Esophagus muscularis mucosa (tissue), 4 donors: ENCODE measurements at regions not wholly inside any gene's neighbourhood (a gene's known extent, or its start where the extent isn't known, plus 50 kb on each side); places are given as distances from the start of the nearest gene placed in this dataset.

ENCODE experiments used
- EP300 ChIP-seq: sonication (generic); formaldehyde crosslinking; IDR thresholded peaks from one replicate; pipeline ENCODE4 v1.6.1; 2017; ENCODE audit warnings: antibody characterized with exemption
- POLR2A ChIP-seq: fragments of 450-650 bp; IDR thresholded peaks from one replicate; pipeline ENCODE4 v1.6.1; 2017; ENCODE audit warnings: antibody characterized with exemption, moderate library complexity, mild to moderate bottlenecking, low read depth
- POLR2AphosphoS5 ChIP-seq, 2 donors: sonication (generic); formaldehyde crosslinking; IDR thresholded peaks; one replicate each; pipeline ENCODE4 v1.6.1; 2017; ENCODE audit warnings: antibody characterized with exemption in 2 of 2
- TF ChIP-seq, protein P1 (sequence below), 3 experiments: fragments of 200-600 bp in 2 of 3; fragments of 450-650 bp in 1 of 3; sonication (generic) in 2 of 3; IDR thresholded peaks; one replicate each; pipeline ENCODE4 v1.5.1; 2017 to 2019; ENCODE audit warnings: antibody characterized with exemption in 3 of 3, mild to moderate bottlenecking in 2 of 3, moderate library complexity in 1 of 3

DNA sequence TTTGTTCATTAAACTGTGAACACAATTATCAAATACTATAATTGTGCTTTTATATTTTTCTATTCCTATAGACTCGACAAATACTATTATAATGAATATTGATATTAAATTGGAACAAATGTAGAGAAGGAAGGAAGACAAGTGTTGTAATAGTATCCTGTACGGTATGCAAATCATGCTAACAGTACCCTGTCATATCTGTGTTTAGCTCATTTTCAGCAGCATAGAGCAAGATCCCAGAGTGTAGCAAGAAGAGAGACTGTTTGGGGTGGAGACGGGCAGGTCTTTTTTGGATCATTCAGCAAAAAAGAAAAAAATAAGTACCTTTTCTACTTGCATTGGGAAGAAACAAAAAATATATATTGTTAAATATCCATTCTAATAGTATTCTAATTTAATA lies 224.1 kb downstream of the TPRG1 start:
- TF ChIP-seq, protein P1, sequence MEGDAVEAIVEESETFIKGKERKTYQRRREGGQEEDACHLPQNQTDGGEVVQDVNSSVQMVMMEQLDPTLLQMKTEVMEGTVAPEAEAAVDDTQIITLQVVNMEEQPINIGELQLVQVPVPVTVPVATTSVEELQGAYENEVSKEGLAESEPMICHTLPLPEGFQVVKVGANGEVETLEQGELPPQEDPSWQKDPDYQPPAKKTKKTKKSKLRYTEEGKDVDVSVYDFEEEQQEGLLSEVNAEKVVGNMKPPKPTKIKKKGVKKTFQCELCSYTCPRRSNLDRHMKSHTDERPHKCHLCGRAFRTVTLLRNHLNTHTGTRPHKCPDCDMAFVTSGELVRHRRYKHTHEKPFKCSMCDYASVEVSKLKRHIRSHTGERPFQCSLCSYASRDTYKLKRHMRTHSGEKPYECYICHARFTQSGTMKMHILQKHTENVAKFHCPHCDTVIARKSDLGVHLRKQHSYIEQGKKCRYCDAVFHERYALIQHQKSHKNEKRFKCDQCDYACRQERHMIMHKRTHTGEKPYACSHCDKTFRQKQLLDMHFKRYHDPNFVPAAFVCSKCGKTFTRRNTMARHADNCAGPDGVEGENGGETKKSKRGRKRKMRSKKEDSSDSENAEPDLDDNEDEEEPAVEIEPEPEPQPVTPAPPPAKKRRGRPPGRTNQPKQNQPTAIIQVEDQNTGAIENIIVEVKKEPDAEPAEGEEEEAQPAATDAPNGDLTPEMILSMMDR (IDR thresholded peaks at IDR 0.05), result no peak
- TF ChIP-seq EP300 (no peak), POLR2A (no peak), POLR2AphosphoS5 (IDR thresholded peaks at IDR 0.05) (no peak)
